ENCODE measurements at regions not wholly inside any gene's neighbourhood (a gene's known extent, or its start where the extent isn't known, plus 50 kb on each side); places are given as distances from the start of the nearest gene placed in this dataset.
"Not testable (repeated sequence)": the region's sequence is repeated elsewhere in the genome, so short reads cannot be mapped to it uniquely, and the experiment has no call there.

- DNase-seq, result no peak
Observed at GRCh38 chr6:137625100-137625661, 131.0 kb upstream of the OLIG3 start.

GRCh38 chr6:137625808-137626207, 131.6 kb upstream of the OLIG3 start:
- DNase-seq, result no peak

GRCh38 chr6:137630666-137631065, 136.5 kb upstream of the OLIG3 start:
- no peak for DNase-seq

GRCh38 chr6:137631323-137631722, 137.1 kb upstream of the OLIG3 start:
- DNase-seq, result no peak

GRCh38 chr6:137634177-137634576, 140.0 kb upstream of the OLIG3 start:
- not testable (repeated sequence) for DNase-seq

GRCh38 chr6:137637121-137637520, 142.9 kb upstream of the OLIG3 start:
- no peak for DNase-seq

- no peak for DNase-seq
Observed at GRCh38 chr6:137638926-137639706, 144.9 kb upstream of the OLIG3 start.

- no peak for DNase-seq
Observed at GRCh38 chr6:137640086-137640485, 145.9 kb upstream of the OLIG3 start.

- DNase-seq, result peak; percentile 53 to 56
Observed at GRCh38 chr6:137641474-137642077, 147.4 kb upstream of the OLIG3 start.

- not testable (repeated sequence) for DNase-seq
Observed at GRCh38 chr6:137643210-137643609, 149.0 kb upstream of the OLIG3 start.

GRCh38 chr6:137643644-137644043, 149.4 kb upstream of the OLIG3 start:
- not testable (repeated sequence) for DNase-seq

GRCh38 chr6:137645850-137646249, 151.7 kb upstream of the OLIG3 start:
- DNase-seq, result no peak

GRCh38 chr6:137646484-137646883, 152.3 kb upstream of the OLIG3 start:
- no peak for DNase-seq

- DNase-seq, result no peak
Observed at GRCh38 chr6:137647762-137648447, 153.7 kb upstream of the OLIG3 start.

- no peak for DNase-seq
Observed at GRCh38 chr6:137650720-137651119, 156.5 kb upstream of the OLIG3 start.

GRCh38 chr6:137651178-137651577, 157.0 kb upstream of the OLIG3 start:
- no peak for DNase-seq

GRCh38 chr6:137651591-137652335, 157.6 kb upstream of the OLIG3 start:
- no peak for DNase-seq

- no peak for DNase-seq
Observed at GRCh38 chr6:137652961-137653705, 158.9 kb upstream of the OLIG3 start.

GRCh38 chr6:137653706-137654059, 159.5 kb upstream of the OLIG3 start:
- no peak for DNase-seq

- DNase-seq, result no peak
Observed at GRCh38 chr6:137654365-137654981, 160.3 kb upstream of the OLIG3 start.

GRCh38 chr6:137655291-137655690, 161.1 kb upstream of the OLIG3 start:
- DNase-seq, result no peak

GRCh38 chr6:137656735-137657134, 162.5 kb upstream of the OLIG3 start:
- DNase-seq, result no peak
